NCI-H82 (cell line): ENCODE measurements at regions not wholly inside any gene's neighbourhood (a gene's known extent, or its start where the extent isn't known, plus 50 kb on each side); places are given as distances from the start of the nearest gene placed in this dataset.

Experiments used
- DNase-seq: peaks from one replicate; lab custom pipeline; 2025; lab: John Stamatoyannopoulos, UW

GRCh38 chr1:112219267-112219666 lies 176.7 kb upstream of the CTTNBP2NL start:
- no peak for DNase-seq

DNA sequence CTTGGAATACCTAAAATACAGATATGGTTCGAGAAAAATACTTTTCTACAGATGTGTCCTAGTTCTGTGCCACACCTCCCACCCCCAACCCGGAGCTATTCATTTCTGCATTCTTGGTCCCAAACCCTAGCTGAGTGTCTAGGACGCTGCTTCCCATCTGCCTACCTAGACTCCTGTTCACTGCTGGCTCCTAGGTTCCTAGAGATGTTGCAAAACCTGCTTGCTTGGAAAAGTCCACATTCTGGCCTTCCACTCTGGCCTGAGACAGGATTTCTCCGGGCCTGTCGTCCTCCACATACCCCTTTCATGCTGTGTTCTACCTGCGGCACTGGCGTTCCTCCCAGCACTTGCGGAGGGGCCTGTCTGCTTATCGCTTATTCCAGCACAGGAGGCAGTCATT lies 165.8 kb upstream of the CTTNBP2NL start:
- DNase-seq: no peak

- DNase-seq: no peak
These were observed 164.7 kb upstream of the CTTNBP2NL start for GRCh38 chr1:112231331-112231730.

- no peak for DNase-seq
These were observed 163.2 kb upstream of the CTTNBP2NL start for GRCh38 chr1:112232848-112233247.

DNA sequence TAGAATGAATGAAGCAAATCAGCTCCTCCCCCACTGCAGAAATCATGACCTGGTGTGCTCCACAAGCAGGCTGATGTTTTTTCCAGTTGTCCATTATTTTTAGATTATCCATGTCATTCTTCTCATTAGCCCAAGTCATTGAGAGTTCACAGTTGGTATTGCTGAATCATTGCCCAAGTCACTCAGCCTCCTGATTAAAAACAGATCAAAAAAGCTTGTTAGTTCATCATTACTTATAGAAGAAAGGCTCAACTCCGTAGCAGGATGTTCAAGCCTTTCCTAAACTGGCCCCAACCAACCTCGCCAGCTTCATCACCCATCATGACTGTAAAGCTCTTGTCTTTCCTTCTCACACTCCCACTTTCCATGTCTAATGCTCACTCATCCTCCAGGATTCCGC lies 161.3 kb upstream of the CTTNBP2NL start:
- no peak for DNase-seq

GRCh38 chr1:112237983-112238545 lies 157.9 kb upstream of the CTTNBP2NL start:
- no peak for DNase-seq

DNA sequence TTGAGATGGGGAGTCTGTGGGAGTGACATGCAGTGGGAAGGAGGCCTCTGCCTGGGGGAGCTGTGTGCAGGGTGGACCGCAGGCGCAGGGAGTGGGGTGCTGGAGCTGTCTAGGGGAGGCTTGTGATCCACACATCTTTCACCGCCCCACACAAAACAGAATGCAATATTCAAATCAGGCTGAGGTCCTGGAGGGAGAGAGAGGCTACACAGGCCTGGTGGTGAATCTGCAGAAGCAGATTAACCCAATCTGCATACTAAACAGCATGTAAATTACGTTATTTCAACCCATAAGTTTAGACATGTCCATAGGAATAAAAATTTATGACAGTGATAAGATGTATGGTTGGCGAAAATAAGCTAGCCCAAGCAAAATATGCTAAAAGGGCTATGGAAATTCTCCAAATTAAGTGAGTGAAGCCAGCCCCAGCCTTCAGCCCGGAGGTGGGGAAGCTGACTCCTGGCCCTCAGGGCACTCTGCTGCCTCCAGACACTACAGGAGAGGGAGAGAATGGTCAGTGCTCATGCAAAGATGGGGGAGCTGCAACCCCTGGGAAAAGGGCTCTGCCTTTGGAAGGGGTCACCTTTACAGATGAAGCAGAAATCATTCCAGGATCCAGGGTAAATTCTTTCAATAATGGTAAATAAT lies 156.2 kb upstream of the CTTNBP2NL start:
- no peak for DNase-seq

- no peak for DNase-seq
These were observed 153.5 kb upstream of the CTTNBP2NL start for GRCh38 chr1:112242470-112242869.

DNA sequence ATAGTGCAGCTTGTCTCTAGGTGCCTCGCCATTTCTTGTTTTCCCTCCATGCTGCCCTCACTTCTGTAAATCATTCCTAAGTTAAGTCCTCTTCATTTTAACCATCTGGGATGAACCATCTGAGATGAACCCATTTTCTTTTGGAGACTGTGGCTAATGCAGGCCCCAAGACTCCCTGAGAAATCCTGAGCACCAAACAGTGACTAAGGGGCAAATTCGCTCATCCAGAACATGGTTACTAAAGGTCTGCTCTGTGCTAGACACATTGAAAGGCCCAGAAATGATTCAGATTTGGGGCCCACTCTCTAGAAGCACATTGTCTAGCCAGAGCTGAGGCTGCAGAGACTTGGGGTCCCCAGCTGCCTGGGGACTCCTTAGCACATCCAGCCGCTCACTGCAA lies 151.9 kb upstream of the CTTNBP2NL start:
- DNase-seq: no peak

DNA sequence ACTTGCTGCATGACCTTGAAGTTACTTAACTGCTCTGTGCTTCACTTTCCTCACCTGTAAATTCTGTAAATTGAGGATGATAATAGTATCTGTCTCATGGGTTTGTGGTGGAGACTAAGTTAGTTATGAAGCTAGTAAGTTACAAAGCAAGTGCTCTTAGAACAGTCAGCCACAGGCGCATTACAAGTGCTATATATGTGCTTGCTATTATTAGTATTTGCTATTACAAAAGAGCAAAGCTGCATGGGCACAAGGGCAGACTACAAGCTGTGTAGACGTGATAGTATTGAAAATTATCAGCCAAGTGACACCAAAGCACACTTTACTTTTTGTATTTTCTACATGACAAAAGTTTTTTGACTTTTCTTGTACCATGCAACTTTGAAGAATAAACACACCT lies 150.9 kb upstream of the CTTNBP2NL start:
- DNase-seq: no peak

DNA sequence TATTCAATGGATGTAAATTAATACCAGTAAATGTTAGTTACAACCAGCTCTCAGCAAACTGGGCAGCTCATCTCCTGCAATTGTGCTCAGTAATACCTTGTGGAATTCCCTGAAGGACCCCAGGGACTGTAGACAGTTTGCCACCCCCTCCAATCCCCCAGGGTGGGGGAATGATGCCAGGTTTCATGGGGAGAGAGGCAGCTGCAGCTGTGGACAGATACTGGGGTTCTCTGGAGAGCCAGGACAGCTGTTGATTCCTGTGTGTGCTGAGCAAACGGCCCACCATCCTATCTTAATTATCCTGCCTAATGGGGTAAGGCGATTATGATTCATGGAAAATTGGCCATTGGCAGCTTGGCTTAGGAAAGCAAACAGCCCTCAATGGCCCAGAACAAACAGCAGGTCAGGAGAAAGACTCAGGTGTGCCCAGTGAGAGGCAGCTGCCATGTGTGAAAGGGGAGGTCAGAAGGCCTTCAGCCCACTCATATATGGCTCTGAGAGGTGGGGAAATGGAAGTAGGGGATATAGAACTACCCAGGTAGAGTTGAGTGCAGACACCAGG lies 148.9 kb upstream of the CTTNBP2NL start:
- DNase-seq: peak; percentile 81

GRCh38 chr1:112247961-112248360 lies 148.1 kb upstream of the CTTNBP2NL start:
- DNase-seq: no peak

- DNase-seq: no peak
These were observed 145.1 kb upstream of the CTTNBP2NL start for GRCh38 chr1:112250892-112251291.

GRCh38 chr1:112251766-112252506 lies 144.1 kb upstream of the CTTNBP2NL start:
- DNase-seq: no peak

GRCh38 chr1:112253366-112253765 lies 142.6 kb upstream of the CTTNBP2NL start:
- DNase-seq: no peak

- no peak for DNase-seq
These were observed 140.9 kb upstream of the CTTNBP2NL start for GRCh38 chr1:112255080-112255479.

DNA sequence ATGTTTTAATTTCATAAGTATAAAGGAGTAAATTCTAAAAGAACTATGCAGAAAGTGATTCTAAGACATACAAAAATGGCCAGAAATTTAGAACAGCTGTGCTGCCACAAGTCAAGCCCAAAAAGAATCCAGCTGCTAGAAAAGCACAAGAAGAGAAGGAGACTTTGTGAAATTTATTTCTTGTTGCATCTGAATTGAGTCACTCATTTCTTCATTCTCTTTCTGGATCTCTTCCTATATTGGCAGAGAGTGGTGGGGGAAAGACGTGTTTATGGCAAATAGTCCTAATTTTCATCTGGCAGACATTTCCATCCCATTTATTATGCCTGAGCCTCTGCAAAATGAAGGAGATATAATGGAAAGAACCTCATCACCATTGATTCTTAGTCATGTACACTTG lies 139.6 kb upstream of the CTTNBP2NL start:
- DNase-seq: no peak

GRCh38 chr1:112257043-112257835 lies 138.8 kb upstream of the CTTNBP2NL start:
- no peak for DNase-seq

DNA sequence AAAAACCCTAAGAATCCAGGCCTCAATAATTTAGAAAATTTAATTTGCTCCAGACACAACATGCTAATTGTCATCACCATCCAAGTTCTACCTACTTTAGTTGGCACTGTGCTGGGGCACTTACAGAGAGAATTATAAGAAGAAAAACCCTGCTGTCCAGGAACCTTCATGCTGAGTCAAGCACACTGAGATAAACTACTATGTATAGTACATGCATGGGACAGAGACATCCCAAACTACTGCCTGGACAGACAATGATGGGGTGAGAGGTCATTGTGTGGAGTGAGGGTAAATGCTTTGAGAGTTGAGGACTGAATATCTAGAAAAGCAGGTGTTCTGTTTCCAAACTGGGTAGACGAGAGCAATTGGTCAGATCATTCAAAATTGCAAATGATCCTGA lies 135.3 kb upstream of the CTTNBP2NL start:
- DNase-seq: no peak

GRCh38 chr1:112262316-112262715 lies 133.7 kb upstream of the CTTNBP2NL start:
- DNase-seq: no peak

DNA sequence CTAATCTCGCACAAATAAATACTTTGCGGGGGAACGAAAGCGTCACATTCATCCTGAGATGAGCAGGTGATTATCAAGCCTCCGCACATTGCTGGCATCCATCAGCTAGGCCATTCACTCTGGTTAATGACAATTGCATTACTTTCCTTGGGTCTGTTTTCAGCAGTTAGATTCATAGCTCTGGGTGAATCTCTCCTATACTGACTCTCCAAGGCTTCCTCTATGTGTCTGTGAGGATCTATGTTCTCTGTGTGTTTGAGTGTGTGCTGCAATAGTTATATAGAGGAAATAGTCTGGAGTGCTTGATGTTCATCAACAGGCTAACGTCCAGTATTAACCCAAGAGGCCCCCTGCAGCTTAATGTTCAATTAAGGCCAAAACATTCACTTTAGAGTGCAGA lies 133.0 kb upstream of the CTTNBP2NL start:
- DNase-seq: no peak

DNA sequence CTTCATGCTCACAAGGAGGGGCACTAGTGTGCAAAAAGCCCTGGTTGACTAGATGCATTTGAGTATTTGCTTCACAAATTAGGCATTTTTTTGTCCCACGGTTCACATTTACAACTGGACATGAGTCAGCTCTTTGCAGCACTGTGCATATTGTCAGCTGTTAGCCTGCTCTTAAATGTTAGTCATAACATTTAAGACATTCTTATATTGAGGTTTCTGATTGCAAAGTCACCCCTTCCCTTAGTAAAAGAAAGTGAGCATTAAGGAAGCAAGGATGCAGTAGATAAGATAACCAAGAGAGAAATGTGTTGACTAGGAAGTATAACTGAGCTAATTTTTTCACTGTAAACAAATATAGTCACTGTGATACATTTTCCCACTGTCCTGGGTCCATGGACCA lies 132.6 kb upstream of the CTTNBP2NL start:
- no peak for DNase-seq
